C4-2B (cell line): ENCODE measurements at regions not wholly inside any gene's neighbourhood (a gene's known extent, or its start where the extent isn't known, plus 50 kb on each side); places are given as distances from the start of the nearest gene placed in this dataset.

Experiments used
- ZFX ChIP-seq: fragments of 450-650 bp; IDR thresholded peaks from 2 replicates; pipeline ENCODE4 v1.6.1; 2017
- TF ChIP-seq, protein P1 (sequence below): fragments of 450-650 bp; conservative IDR thresholded peaks from 2 replicates; pipeline ENCODE4 v1.5.1; 2017; ENCODE audit warnings: mild to moderate bottlenecking

DNA sequence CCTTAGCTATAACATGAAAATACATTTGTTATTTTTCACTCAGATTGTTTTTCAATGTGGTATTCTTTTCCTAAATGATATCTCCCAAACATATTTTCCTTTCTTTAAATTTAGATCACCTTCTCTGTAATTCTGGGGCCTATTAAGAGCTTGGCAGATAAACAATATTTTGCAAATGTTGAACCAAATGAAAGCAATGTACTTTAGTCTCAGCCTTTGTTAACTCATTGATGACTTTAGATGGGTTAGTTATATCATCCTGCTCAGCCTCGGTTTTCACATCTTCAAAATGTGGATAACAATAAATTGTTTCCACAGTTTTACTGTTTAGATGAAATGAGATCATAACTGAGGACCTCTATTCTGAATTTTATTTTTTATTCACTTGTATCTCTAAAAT is 1205.2 kb downstream of the SUCLG1 start:
- TF ChIP-seq, protein P1, sequence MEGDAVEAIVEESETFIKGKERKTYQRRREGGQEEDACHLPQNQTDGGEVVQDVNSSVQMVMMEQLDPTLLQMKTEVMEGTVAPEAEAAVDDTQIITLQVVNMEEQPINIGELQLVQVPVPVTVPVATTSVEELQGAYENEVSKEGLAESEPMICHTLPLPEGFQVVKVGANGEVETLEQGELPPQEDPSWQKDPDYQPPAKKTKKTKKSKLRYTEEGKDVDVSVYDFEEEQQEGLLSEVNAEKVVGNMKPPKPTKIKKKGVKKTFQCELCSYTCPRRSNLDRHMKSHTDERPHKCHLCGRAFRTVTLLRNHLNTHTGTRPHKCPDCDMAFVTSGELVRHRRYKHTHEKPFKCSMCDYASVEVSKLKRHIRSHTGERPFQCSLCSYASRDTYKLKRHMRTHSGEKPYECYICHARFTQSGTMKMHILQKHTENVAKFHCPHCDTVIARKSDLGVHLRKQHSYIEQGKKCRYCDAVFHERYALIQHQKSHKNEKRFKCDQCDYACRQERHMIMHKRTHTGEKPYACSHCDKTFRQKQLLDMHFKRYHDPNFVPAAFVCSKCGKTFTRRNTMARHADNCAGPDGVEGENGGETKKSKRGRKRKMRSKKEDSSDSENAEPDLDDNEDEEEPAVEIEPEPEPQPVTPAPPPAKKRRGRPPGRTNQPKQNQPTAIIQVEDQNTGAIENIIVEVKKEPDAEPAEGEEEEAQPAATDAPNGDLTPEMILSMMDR: no peak
- no peak for TF ChIP-seq ZFX
